ENCODE measurements at regions not wholly inside any gene's neighbourhood (a gene's known extent, or its start where the extent isn't known, plus 50 kb on each side); places are given as distances from the start of the nearest gene placed in this dataset.

DNA sequence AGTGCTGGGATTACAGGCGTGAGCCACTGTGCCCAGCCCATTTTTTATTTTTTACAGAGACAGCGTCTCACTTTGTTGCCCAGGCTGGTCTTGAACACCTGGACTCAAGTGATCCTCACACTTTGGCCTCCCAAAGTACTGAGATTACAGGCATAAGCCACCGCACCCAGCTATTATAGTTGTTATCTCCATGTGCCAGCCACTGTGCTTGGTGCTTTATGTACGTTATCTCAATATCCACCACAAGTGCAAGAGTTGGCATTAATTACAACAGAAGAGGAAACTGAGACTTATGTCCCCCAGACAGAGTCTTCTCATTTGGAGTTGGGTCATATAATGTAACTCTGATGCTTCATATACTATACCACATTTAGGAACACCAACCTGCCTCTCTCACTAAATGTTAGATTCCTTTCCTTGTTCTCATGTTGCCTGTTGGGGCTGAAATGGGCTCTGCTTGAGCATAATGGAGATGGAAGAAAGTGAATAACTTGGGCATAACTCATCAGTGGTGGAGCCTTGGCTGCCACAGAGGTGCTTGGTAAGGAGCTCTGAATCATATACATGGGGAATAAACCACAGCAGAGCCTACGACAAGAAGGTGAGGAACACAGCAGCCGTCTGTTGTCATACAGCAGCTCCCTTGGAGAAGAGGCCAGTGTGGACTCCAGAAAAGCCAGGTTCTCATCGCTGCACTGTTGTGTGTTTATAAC lies 84.3 kb downstream of the SPRY1 start:
- ATAC-seq = no peak
- H3K4me1 Mint-ChIP-seq = peaks cover 70% of the 10 kb centered on the region
- peak overlapping the region in 1 of 2 donors; percentile 79 for H3K27ac Mint-ChIP-seq
- peak in 1 of 2 donors; percentile 22 for DNase-seq
- H3K9me3 Mint-ChIP-seq = peaks cover 4 to 10% of the 10 kb centered on the region in 2 donors
- no peaks in the 10 kb centered on the region for H3K27me3 Mint-ChIP-seq
- H3K4me3 Mint-ChIP-seq = peak overlapping the region in 1 of 2 donors; percentile 13

DNA sequence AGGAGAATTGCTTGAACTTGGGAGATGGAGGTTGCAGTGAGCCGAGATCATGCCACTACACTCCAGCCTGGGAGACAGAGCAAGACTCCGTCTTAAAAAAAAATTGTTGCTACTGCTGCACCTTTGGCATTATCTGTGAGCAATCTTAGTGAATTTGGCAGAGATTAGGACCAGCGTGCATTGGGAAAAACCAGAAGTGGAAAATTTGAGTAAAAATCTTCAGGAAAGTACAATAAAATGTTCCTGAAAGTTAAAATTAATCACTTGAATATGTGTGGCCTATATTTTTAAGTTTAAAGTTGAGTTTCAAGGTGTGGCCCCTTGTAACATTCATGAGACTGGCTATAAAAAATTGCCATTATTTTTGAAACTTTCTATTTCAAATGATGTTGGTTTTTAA lies 85.1 kb downstream of the SPRY1 start:
- H3K4me3 Mint-ChIP-seq = no peak overlapping the region
- no peak overlapping the region for H3K27ac Mint-ChIP-seq
- H3K4me1 Mint-ChIP-seq = peaks cover 68% of the 10 kb centered on the region
- no peak for ATAC-seq
- DNase-seq = no peak
- H3K9me3 Mint-ChIP-seq = peaks cover 4 to 8% of the 10 kb centered on the region in 2 donors
- no peaks in the 10 kb centered on the region for H3K27me3 Mint-ChIP-seq

DNA sequence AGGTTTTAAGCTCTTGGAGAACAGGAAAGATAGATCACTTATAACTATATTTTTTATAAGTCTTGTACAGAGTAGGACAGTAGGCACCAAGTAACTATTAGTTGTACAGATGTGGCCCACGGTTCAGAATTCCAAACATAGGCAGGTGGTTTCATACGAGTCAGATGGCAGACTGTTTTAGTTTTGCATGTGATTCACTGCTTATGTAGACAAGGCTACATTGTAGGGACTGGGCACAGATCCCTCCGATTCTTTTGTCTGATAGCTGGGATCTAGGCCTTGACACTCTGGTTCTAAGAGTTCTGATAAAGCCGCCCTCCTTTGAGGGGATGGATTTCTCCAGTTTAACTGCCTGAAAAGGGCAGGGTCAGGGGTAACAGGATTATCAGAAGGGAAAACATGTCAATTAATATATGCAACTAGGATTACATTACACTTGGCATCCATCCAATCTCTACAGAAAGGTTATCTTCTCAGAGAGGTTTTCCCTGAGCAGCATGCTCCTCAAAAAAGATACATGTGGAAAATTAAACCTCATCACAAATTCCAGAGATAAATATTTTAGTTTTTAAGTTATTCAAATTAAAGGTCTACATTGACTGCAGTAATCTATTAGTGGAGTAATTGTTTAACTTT lies 87.8 kb downstream of the SPRY1 start:
- no peak for ATAC-seq
- H3K9me3 Mint-ChIP-seq = no peaks in the 10 kb centered on the region
- peaks cover 50% of the 10 kb centered on the region for H3K4me1 Mint-ChIP-seq
- H3K27me3 Mint-ChIP-seq = no peaks in the 10 kb centered on the region
- H3K4me3 Mint-ChIP-seq = no peak overlapping the region
- DNase-seq = no peak
- H3K27ac Mint-ChIP-seq = no peak overlapping the region

DNA sequence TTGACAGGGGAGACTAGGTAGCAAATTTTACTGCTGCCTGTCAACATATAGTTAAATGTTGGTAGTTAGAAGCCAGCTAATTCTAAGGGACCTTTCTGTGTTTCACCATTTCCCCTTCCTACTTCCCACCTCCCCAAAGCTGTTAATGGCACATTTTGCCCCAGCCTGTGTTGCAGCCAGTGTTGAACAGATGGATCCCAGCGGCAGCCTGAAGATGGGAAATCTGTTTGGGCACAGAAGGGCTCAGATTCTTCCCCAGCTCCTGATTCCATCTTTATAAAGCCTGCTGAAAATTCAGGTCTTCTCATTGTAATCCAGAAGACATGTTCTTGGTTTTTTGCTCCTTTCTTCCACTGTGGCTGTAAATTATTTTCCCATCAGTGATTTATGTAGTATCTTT lies 89.0 kb downstream of the SPRY1 start:
- Mint-ChIP-seq H3K4me3 (no peak overlapping the region), H3K27ac (no peak overlapping the region), H3K4me1 (peaks cover 44% of the 10 kb centered on the region), H3K9me3 (no peaks in the 10 kb centered on the region), H3K27me3 (no peaks in the 10 kb centered on the region)
- DNase-seq = no peak
- no peak for ATAC-seq

GRCh38 chr4:123488916-123489315 lies 92.3 kb downstream of the SPRY1 start:
- Mint-ChIP-seq H3K27ac (no peak overlapping the region), H3K4me3 (peak overlapping the region in 1 of 2 donors; percentile 26)
- ATAC-seq = peak; percentile 99

GRCh38 chr4:123495530-123495929 lies 98.9 kb downstream of the SPRY1 start:
- ATAC-seq (no peak), DNase-seq (no peak)
- no peak overlapping the region for H3K27ac Mint-ChIP-seq
- H3K9me3 Mint-ChIP-seq = peaks cover 6 to 11% of the 10 kb centered on the region in 2 donors
- no peaks in the 10 kb centered on the region for H3K4me1 Mint-ChIP-seq
- H3K27me3 Mint-ChIP-seq = no peaks in the 10 kb centered on the region
- no peak overlapping the region for H3K4me3 Mint-ChIP-seq

More at GRCh38 chr4:123488916-123489315, 92.3 kb downstream of the SPRY1 start:
- H3K4me1 Mint-ChIP-seq = peaks cover 19% of the 10 kb centered on the region
- no peaks in the 10 kb centered on the region for H3K27me3 Mint-ChIP-seq
- peak; percentile 25 to 34 for DNase-seq
- peaks cover 0 to 1% of the 10 kb centered on the region in 2 donors for H3K9me3 Mint-ChIP-seq

DNA sequence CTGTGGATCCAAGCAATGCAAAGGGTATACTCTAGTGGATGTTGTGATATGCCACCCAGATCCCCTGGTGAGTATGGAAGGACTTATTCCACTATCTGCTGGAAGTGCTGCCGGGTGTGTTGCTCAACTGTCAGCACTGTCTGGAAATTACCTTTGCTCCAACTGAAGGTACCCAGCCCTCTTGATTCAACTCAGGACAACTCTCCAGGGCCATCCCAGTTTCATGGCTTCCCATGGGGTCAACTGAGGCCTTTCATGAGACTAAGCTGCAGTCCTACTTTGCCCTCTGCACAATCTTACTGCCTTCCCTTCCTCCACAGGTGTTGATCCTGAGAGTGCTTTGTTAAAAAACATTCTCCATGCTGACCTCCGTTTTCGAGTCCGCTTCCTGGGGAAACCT lies 99.8 kb downstream of the SPRY1 start:
- no peaks in the 10 kb centered on the region for H3K4me1 Mint-ChIP-seq
- DNase-seq = no peak
- ATAC-seq = no peak
- peaks cover 12 to 18% of the 10 kb centered on the region in 2 donors for H3K9me3 Mint-ChIP-seq
- H3K27me3 Mint-ChIP-seq = peaks cover 8% of the 10 kb centered on the region
- no peak overlapping the region for H3K4me3 Mint-ChIP-seq
- H3K27ac Mint-ChIP-seq = no peak overlapping the region

GRCh38 chr4:123497340-123497739 lies 100.7 kb downstream of the SPRY1 start:
- no peaks in the 10 kb centered on the region for H3K4me1 Mint-ChIP-seq
- H3K27ac Mint-ChIP-seq = no peak overlapping the region
- H3K27me3 Mint-ChIP-seq = peaks cover 14% of the 10 kb centered on the region
- H3K4me3 Mint-ChIP-seq = no peak overlapping the region
- ATAC-seq (no peak), DNase-seq (no peak)
- peaks cover 12 to 18% of the 10 kb centered on the region in 2 donors for H3K9me3 Mint-ChIP-seq

DNA sequence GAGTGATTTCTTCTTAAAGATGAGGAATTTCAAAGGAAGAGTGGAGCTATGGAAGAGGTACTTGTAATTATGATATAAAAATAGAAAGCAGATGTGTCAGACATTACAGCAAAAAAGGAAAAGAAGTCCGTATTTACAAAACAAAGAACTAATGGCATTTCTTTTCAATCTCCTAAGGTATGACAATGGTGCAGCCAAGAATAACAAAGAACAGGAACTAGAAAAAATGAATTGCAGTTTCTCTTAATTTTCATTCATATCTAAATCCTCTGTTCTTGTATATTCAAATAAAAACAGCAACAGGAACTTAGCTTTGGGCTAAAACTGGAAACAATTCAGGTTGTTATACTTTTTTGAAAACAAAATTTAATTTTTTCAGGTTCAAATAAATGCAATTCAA lies 105.1 kb downstream of the SPRY1 start:
- H3K4me3 Mint-ChIP-seq = no peak overlapping the region
- no peak for DNase-seq
- ATAC-seq = no peak
- peaks cover 33% of the 10 kb centered on the region for H3K27me3 Mint-ChIP-seq
- H3K9me3 Mint-ChIP-seq = peaks cover 8 to 18% of the 10 kb centered on the region in 2 donors
- H3K27ac Mint-ChIP-seq = no peak overlapping the region
- peaks cover 17% of the 10 kb centered on the region for H3K4me1 Mint-ChIP-seq

- Mint-ChIP-seq H3K9me3 (peaks cover 8 to 18% of the 10 kb centered on the region in 2 donors), H3K4me3 (no peak overlapping the region), H3K27me3 (peaks cover 34% of the 10 kb centered on the region), H3K4me1 (peaks cover 28% of the 10 kb centered on the region), H3K27ac (no peak overlapping the region)
- ATAC-seq (no peak), DNase-seq (no peak)
Observed at GRCh38 chr4:123503698-123504363, 107.2 kb downstream of the SPRY1 start.

DNA sequence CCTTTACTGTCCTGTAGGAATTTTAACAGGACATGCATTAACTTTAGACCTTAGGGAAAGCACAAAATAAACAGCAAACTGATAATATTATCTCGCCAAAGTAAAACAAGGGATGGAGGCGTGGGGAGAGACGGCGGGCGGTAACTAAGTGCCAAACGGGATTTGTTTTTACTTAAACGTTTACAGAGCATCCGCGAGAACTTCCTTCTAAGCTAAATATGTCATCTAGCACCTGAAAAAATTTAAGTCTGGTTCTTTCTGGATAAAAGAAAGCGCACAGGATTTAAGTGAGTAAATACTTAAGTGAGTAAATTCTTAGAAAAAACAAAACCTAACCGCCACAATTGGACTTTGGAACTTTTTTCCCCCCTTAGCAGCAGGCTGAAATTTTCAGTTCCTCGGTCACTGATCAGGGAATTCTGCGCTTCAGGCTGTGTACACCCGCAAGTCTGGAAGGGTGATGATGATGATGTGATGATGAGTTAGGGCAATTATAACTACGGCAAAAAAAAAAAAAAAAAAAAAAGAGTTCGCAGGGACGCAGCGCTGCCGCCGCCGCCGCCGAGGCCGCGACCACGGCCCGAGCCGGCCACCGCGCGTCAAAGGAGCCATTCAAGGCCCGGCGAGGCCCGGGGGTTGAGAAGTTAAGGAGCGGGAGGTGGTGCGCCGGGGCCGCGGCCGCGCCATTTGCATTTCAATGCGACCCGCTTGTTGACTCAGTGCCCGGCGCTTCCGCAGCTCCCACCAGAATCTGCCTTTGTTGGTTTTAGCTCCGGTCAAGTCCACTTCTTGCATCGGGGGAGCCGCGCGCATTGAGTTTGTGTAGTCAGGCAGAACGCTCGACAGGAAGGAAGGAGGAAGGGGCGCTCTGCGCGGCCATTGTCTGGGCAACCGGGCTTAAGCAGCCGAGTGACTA lies 108.8 kb downstream of the SPRY1 start:
- Mint-ChIP-seq H3K27ac (peak overlapping the region; percentile 96 to 98), H3K9me3 (peaks cover 8 to 9% of the 10 kb centered on the region in 2 donors), H3K4me3 (peak overlapping the region; percentile 82 to 84), H3K4me1 (peaks cover 32% of the 10 kb centered on the region), H3K27me3 (peaks cover 34% of the 10 kb centered on the region)
- ATAC-seq (peak; percentile 77), DNase-seq (peak; percentile 43 to 47)

DNA sequence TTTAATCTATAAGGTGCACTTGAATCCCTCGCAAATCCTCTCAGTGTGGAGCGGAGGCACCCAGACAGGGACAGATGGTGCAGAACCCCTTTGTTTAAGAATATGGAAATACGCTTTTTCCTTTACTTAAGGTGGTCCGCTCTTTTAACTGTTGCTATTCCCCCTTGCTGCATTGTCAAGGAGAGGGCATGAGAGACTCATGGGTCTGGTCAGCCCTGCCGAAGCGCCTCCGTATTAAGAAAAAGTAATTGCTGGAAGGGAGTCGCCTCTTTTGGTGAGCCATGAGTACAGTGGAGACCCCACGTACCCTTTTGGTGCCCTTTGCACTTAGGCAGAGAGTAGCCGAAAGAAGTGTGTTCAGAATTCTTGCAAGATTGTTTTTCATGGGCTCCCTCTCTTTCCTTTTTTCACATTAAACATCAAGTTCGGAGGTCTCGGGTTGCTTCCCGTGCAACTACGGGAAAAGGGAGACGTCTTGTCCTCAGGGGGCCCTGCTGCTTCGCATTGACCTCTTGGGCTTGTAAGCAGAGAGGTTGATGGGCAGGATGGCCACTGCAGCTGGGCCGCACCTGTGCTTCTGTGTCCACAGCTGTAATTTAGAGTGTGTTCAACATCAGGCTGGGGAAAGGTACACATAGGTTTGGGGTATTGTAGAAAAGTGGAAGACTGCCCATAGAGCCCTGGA lies 109.6 kb downstream of the SPRY1 start:
- no peak for ATAC-seq
- peaks cover 32% of the 10 kb centered on the region for H3K4me1 Mint-ChIP-seq
- no peak for DNase-seq
- H3K4me3 Mint-ChIP-seq = peak overlapping the region; percentile 82 to 84
- H3K27ac Mint-ChIP-seq = peak overlapping the region; percentile 94 to 98
- peaks cover 0 to 1% of the 10 kb centered on the region in 2 donors for H3K9me3 Mint-ChIP-seq
- H3K27me3 Mint-ChIP-seq = peaks cover 28% of the 10 kb centered on the region

DNA sequence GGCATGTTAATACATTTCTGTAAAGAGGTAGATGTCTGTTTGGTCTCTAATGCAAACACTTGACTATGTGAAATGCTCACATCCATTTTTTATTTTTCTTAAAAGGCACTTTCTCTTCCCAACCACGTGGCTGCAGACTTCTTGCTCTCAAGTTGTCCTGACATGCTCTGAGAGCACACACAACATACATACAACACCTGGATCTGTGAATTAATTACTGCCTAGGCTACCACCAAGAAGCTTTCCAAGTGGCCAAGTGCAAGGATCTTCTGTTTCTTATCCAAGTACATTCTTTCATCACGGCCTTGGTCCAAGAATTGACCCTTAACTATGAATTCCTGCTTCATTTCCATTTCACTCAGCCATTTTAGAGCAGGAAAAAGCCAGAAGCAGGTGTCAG lies 110.8 kb downstream of the SPRY1 start:
- Mint-ChIP-seq H3K9me3 (no peaks in the 10 kb centered on the region), H3K4me3 (no peak overlapping the region), H3K27ac (no peak overlapping the region), H3K4me1 (peaks cover 32% of the 10 kb centered on the region), H3K27me3 (peaks cover 20% of the 10 kb centered on the region)
- no peak for ATAC-seq
- no peak for DNase-seq

DNA sequence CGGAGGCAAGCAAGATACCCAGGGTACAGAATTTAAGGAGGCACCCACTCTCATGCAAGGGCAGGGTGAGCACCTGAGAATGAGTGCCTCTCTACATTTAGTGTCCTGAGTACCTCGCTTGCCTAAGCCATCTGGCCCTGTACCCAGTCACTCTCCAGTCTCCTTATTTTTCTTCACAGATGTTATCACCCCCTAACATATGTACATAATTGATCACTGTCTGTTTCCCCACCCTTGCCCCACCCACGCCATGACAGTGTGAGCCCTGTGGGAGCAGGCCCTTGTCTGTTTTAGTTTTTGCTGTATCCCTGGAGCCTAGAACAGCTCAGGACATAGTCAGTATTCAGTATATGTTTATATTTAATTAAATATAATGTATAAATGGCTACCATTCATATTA lies 113.6 kb downstream of the SPRY1 start:
- H3K4me1 Mint-ChIP-seq = peaks cover 30% of the 10 kb centered on the region
- DNase-seq (no peak), ATAC-seq (no peak)
- no peak overlapping the region for H3K27ac Mint-ChIP-seq
- H3K4me3 Mint-ChIP-seq = no peak overlapping the region
- H3K27me3 Mint-ChIP-seq = peaks cover 21% of the 10 kb centered on the region
- no peaks in the 10 kb centered on the region for H3K9me3 Mint-ChIP-seq

GRCh38 chr4:123510659-123511058 lies 114.1 kb downstream of the SPRY1 start:
- Mint-ChIP-seq H3K9me3 (no peaks in the 10 kb centered on the region), H3K4me1 (peaks cover 25% of the 10 kb centered on the region), H3K27me3 (peaks cover 20% of the 10 kb centered on the region), H3K27ac (no peak overlapping the region), H3K4me3 (no peak overlapping the region)
- no peak for DNase-seq
- no peak for ATAC-seq

Data from stimulated activated naive CD8-positive, alpha-beta T cell treated with anti-CD3 and anti-CD28 coated beads, Interleukin-15, amount 100 ng/mL, for 72 hours (primary cell).